ENCODE measurements at regions not wholly inside any gene's neighbourhood (a gene's known extent, or its start where the extent isn't known, plus 50 kb on each side); places are given as distances from the start of the nearest gene placed in this dataset.

DNA sequence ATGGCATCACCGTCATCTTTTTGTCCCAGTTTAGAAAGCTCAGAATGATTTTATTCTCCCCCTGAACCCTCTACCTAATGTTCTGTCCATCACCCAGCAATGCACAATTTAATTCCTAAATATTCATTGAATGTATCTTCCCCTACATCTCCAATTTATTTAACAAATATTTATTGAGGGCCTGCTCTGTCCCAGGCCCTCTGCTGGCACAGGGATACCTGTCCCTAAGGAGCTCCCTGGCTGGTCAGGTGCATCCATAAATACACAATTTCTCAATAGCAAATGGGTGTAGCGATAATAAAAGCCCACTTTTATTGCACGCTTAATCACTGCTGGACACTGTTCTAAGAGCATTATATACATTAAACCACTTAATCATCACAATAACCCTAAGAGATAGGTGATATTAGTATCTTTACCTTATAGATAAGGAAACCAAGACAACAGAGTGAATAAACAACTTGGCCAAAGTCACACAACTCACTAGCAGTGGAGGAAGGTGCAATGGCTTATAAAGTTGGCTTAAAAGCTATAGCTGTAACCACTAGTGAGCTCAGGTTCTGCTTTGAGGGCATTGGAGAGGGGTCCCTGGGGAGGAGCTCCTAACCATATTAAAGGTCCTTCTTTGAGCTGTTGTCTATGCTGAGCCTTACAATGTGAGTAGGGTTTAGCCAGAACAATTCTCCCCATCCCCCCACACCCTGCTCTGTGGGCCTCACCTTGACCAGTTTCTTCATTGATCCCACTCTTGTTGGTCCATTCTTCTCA is 126.3 kb upstream of the JUN start:
- TF ChIP-seq RAD21 (IDR thresholded peaks at IDR 0.05; ENCODE audit: low read depth) (no peak), TAF1 (IDR thresholded peaks at IDR 0.05; ENCODE audit: low read depth) (no peak), TCF12 (IDR thresholded peaks at IDR 0.05; ENCODE audit: low read depth) (no peak), MAX (IDR thresholded peaks at IDR 0.05) (no peak), FOXM1 (IDR thresholded peaks at IDR 0.05; ENCODE audit: borderline replicate concordance, low read depth) (no peak), TEAD4 (IDR thresholded peaks at IDR 0.05) (no peak), YY1 (IDR thresholded peaks at IDR 0.05; ENCODE audit: low read depth) (no peak), CEBPB (IDR thresholded peaks at IDR 0.05) (no peak), EP300 (IDR thresholded peaks at IDR 0.05; ENCODE audit: borderline replicate concordance) (no peak)
- TF ChIP-seq, protein P1, sequence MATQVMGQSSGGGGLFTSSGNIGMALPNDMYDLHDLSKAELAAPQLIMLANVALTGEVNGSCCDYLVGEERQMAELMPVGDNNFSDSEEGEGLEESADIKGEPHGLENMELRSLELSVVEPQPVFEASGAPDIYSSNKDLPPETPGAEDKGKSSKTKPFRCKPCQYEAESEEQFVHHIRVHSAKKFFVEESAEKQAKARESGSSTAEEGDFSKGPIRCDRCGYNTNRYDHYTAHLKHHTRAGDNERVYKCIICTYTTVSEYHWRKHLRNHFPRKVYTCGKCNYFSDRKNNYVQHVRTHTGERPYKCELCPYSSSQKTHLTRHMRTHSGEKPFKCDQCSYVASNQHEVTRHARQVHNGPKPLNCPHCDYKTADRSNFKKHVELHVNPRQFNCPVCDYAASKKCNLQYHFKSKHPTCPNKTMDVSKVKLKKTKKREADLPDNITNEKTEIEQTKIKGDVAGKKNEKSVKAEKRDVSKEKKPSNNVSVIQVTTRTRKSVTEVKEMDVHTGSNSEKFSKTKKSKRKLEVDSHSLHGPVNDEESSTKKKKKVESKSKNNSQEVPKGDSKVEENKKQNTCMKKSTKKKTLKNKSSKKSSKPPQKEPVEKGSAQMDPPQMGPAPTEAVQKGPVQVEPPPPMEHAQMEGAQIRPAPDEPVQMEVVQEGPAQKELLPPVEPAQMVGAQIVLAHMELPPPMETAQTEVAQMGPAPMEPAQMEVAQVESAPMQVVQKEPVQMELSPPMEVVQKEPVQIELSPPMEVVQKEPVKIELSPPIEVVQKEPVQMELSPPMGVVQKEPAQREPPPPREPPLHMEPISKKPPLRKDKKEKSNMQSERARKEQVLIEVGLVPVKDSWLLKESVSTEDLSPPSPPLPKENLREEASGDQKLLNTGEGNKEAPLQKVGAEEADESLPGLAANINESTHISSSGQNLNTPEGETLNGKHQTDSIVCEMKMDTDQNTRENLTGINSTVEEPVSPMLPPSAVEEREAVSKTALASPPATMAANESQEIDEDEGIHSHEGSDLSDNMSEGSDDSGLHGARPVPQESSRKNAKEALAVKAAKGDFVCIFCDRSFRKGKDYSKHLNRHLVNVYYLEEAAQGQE (IDR thresholded peaks at IDR 0.05; ENCODE audit: low read depth), result no peak
- TF ChIP-seq, protein P2, sequence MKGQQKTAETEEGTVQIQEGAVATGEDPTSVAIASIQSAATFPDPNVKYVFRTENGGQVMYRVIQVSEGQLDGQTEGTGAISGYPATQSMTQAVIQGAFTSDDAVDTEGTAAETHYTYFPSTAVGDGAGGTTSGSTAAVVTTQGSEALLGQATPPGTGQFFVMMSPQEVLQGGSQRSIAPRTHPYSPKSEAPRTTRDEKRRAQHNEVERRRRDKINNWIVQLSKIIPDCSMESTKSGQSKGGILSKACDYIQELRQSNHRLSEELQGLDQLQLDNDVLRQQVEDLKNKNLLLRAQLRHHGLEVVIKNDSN (IDR thresholded peaks at IDR 0.05), result no peak

Data from Ishikawa (cell line).